OCI-LY1 (cell line): ENCODE measurements at regions not wholly inside any gene's neighbourhood (a gene's known extent, or its start where the extent isn't known, plus 50 kb on each side); places are given as distances from the start of the nearest gene placed in this dataset.

ENCODE experiments used
- H2AFZ ChIP-seq: fragments of 200-600 bp; sonication (generic), shearing (Covaris generic); 2 replicates; pipeline ENCODE4 v1.6.0; 2014; ENCODE audit warnings: antibody characterized with exemption, mild to moderate bottlenecking, low read length
- H3F3A ChIP-seq: fragments of 200-600 bp; sonication (generic), shearing (Covaris generic); 2 replicates; pipeline ENCODE4 v1.6.0; 2014; ENCODE audit warnings: mild to moderate bottlenecking, antibody characterized with exemption, low read length, moderate library complexity; ENCODE audit not compliant: insufficient read depth
- H3K27ac ChIP-seq: fragments of 200-600 bp; sonication (generic); 2 replicates; pipeline ENCODE4 v1.5.1; 2014; ENCODE audit warnings: low read length, mixed run types, mild to moderate bottlenecking, low read depth; ENCODE audit not compliant: poor library complexity, severe bottlenecking
- H3K27me3 ChIP-seq: fragments of 200-600 bp; sonication (generic); 2 replicates; pipeline ENCODE4 v1.6.0; 2014; ENCODE audit warnings: antibody characterized with exemption, mild to moderate bottlenecking, low read length, moderate library complexity; ENCODE audit not compliant: insufficient read depth
- H3K36me3 ChIP-seq: fragments of 200-600 bp; sonication (generic); 2 replicates; pipeline ENCODE4 v1.6.1; 2014; ENCODE audit warnings: mild to moderate bottlenecking, antibody characterized with exemption, low read length, moderate library complexity, mixed read lengths; ENCODE audit not compliant: insufficient read depth
- H3K4me1 ChIP-seq: fragments of 200-600 bp; sonication (generic); 2 replicates; pipeline ENCODE4 v1.5.1; 2014; ENCODE audit warnings: mild to moderate bottlenecking, low read length, moderate library complexity; ENCODE audit not compliant: insufficient read depth, severe bottlenecking
- H3K4me2 ChIP-seq: fragments of 200-600 bp; sonication (generic), shearing (Covaris generic); 2 replicates; pipeline ENCODE4 v1.6.1; 2014; ENCODE audit warnings: low read length
- H3K4me3 ChIP-seq: fragments of 200-600 bp; sonication (generic); 2 replicates; pipeline ENCODE4 v1.5.1; 2014; ENCODE audit warnings: low read length, low read depth, mild to moderate bottlenecking, mixed read lengths; ENCODE audit not compliant: poor library complexity, severe bottlenecking
- H3K79me2 ChIP-seq: fragments of 200-600 bp; shearing (Covaris generic); 2 replicates; pipeline ENCODE4 v1.6.1; 2016; ENCODE audit warnings: mixed run types, low read length, mixed read lengths; ENCODE audit not compliant: insufficient read depth
- H3K9ac ChIP-seq: fragments of 200-600 bp; sonication (generic), shearing (Covaris generic); 2 replicates; pipeline ENCODE4 v1.6.1; 2014; ENCODE audit warnings: mild to moderate bottlenecking, low read length, mixed read lengths
- H3K9me2 ChIP-seq: fragments of 200-600 bp; sonication (generic), shearing (Covaris generic); 2 replicates; pipeline ENCODE4 v1.6.1; 2014; ENCODE audit warnings: low read depth, mild to moderate bottlenecking, low read length, mixed read lengths
- H3K9me3 ChIP-seq: fragments of 200-600 bp; shearing (Covaris generic); 2 replicates; pipeline ENCODE4 v1.6.1; 2014; ENCODE audit warnings: low read length, mixed read lengths
- H4K20me1 ChIP-seq: fragments of 200-600 bp; sonication (generic), shearing (Covaris generic); 2 replicates; pipeline ENCODE4 v1.6.0; 2016; ENCODE audit warnings: mild to moderate bottlenecking, low read length; ENCODE audit not compliant: insufficient read depth
- CTCF ChIP-seq: fragments of 200-600 bp; sonication (generic), shearing (Covaris generic); IDR thresholded peaks from 2 replicates; pipeline ENCODE4 v1.5.1; 2017; ENCODE audit warnings: mild to moderate bottlenecking, antibody characterized with exemption, low read length, moderate library complexity, mixed read lengths
- EZH2 ChIP-seq: fragments of 200-600 bp; sonication (generic), shearing (Covaris generic); IDR thresholded peaks from 2 replicates; pipeline ENCODE4 v1.8.0; 2017; ENCODE audit warnings: borderline replicate concordance, mixed run types, mild to moderate bottlenecking, antibody characterized with exemption, low read length, moderate library complexity, mixed read lengths

GRCh38 chr10:1873661-1874315 is 136.5 kb upstream of the ADARB2 start:
- H3K36me3 ChIP-seq = no peaks in the 10 kb centered on the region
- H3K4me2 ChIP-seq = no peak overlapping the region
- no peaks in the 10 kb centered on the region for H3K27me3 ChIP-seq

GRCh38 chr10:1872151-1872726 is 134.9 kb upstream of the ADARB2 start:
- TF ChIP-seq CTCF = no peak
- no peak for TF ChIP-seq EZH2
- H3K79me2 ChIP-seq = no peaks in the 10 kb centered on the region
- no peak overlapping the region for H2AFZ ChIP-seq
- H3F3A ChIP-seq = no peaks in the 10 kb centered on the region
- H3K4me2 ChIP-seq = no peak overlapping the region
- H3K36me3 ChIP-seq = no peaks in the 10 kb centered on the region
- no peak overlapping the region for H3K27ac ChIP-seq
- no peak overlapping the region for H3K4me3 ChIP-seq
- no peaks in the 10 kb centered on the region for H3K9me3 ChIP-seq
- H3K27me3 ChIP-seq = no peaks in the 10 kb centered on the region
- H4K20me1 ChIP-seq = no peaks in the 10 kb centered on the region
- no peaks in the 10 kb centered on the region for H3K4me1 ChIP-seq
- H3K9ac ChIP-seq = no peak overlapping the region
- no peaks in the 10 kb centered on the region for H3K9me2 ChIP-seq

More at GRCh38 chr10:1873661-1874315, 136.5 kb upstream of the ADARB2 start:
- no peaks in the 10 kb centered on the region for H3K9me2 ChIP-seq
- H3K27ac ChIP-seq = no peak overlapping the region
- H3K79me2 ChIP-seq = no peaks in the 10 kb centered on the region
- no peaks in the 10 kb centered on the region for H3F3A ChIP-seq
- no peak overlapping the region for H3K4me3 ChIP-seq
- H3K9ac ChIP-seq = no peak overlapping the region
- no peaks in the 10 kb centered on the region for H3K9me3 ChIP-seq
- H4K20me1 ChIP-seq = no peaks in the 10 kb centered on the region
- no peaks in the 10 kb centered on the region for H3K4me1 ChIP-seq
- TF ChIP-seq CTCF (no peak), EZH2 (no peak)
- no peak overlapping the region for H2AFZ ChIP-seq

GRCh38 chr10:1870491-1870890 is 133.2 kb upstream of the ADARB2 start:
- TF ChIP-seq EZH2 (no peak), CTCF (no peak)
- Histone ChIP-seq H3K9ac (no peak overlapping the region), H3K79me2 (no peaks in the 10 kb centered on the region), H3K9me3 (no peaks in the 10 kb centered on the region), H3K27me3 (no peaks in the 10 kb centered on the region), H3F3A (no peaks in the 10 kb centered on the region), H2AFZ (no peak overlapping the region), H3K4me3 (no peak overlapping the region), H3K9me2 (no peaks in the 10 kb centered on the region), H3K4me1 (no peaks in the 10 kb centered on the region), H3K27ac (no peak overlapping the region), H3K36me3 (no peaks in the 10 kb centered on the region), H4K20me1 (no peaks in the 10 kb centered on the region), H3K4me2 (no peak overlapping the region)
